ENCODE measurements at regions not wholly inside any gene's neighbourhood (a gene's known extent, or its start where the extent isn't known, plus 50 kb on each side); places are given as distances from the start of the nearest gene placed in this dataset.

DNA sequence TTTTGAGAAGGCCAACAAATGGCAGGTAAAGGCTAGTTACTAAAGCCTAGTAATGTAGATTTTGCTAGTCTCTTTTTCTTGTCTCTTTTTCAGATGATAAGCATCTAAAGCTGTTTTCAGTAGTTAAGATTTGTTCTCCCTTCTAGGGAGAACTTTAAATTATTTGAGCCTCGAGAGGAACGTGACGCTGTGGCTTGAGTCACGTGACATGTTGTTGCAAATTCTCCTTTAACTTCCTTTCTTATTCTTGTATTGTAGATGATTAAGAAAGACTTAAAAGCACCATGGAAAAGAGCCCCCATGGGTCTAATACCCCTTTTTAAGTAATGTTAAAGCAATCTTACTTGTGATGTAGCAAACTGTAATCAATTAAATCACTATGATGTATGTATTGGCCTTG is 2698.7 kb downstream of the PCDH9 start:
- H3K9ac ChIP-seq (replicated peaks; ENCODE audit: extremely low read depth, insufficient read depth, low read length) = no peak overlapping the region
- no peaks in the 10 kb centered on the region for H3K27me3 ChIP-seq (ENCODE audit: control insufficient read depth in 2 of 2, insufficient read depth in 2 of 2, low read length in 2 of 2)
- DNase-seq (ENCODE audit: low read depth, low spot score) = no peak
- H3K4me2 ChIP-seq (ENCODE audit: insufficient read depth, low read length) = no peak overlapping the region
- H3K79me2 ChIP-seq (ENCODE audit: control insufficient read depth, insufficient read depth, low read length) = no peaks in the 10 kb centered on the region
- BruUV-seq (replicated peaks) = no TSS peak
- CTCF ChIA-PET = no interaction called here
- H3K27ac ChIP-seq (ENCODE audit: insufficient read depth, low read depth, low read length) = no peak overlapping the region
- no peaks in the 10 kb centered on the region for H3K4me1 ChIP-seq (ENCODE audit: control insufficient read depth, extremely low read depth, insufficient read depth, low read length)
- dilution Hi-C loops (cut with MboI; ENCODE audit: extremely low pct_ligation_motif_present, low sequenced_read_pairs) (no loop called here), intact Hi-C loops (cut with micrococcal nuclease) (loop anchor here (5.0 kb wide), 1 partner anchor 191 kb away; no protein-coding TSS in a partner anchor)
- no peak overlapping the region for H2AFZ ChIP-seq (ENCODE audit: low read depth, low read length)
- H3K36me3 ChIP-seq (ENCODE audit: control insufficient read depth in 2 of 2, extremely low read depth in 1 of 2, insufficient read depth in 2 of 2, low read length in 2 of 2) = no peaks in the 10 kb centered on the region
- H3K4me3 ChIP-seq (replicated peaks in 1 of 3; ENCODE audit: insufficient read depth in 1 of 3, low read depth in 1 of 3, low read length in 3 of 3) = no peak overlapping the region
- FAIRE-seq = no peak
- H4K20me1 ChIP-seq (replicated peaks; ENCODE audit: control insufficient read depth, extremely low read depth, insufficient read depth, low read length) = no peaks in the 10 kb centered on the region
- POLR2A ChIA-PET = no interaction called here
- H3K9me3 ChIP-seq (replicated peaks; ENCODE audit: control insufficient read depth, insufficient read depth, low read length) = no peaks in the 10 kb centered on the region
- TF ChIP-seq POLR2AphosphoS5 (IDR thresholded peaks at IDR 0.05; ENCODE audit: insufficient read depth, low read depth, low read length) (no peak), POLR2A (IDR thresholded peaks at IDR 0.05; ENCODE audit: low read depth, low read length) (no peak), EZH2 (IDR thresholded peaks at IDR 0.05; ENCODE audit: borderline replicate concordance, low read depth, low read length, severe bottlenecking) (no peak), GATA2 (IDR thresholded peaks at IDR 0.05; ENCODE audit: insufficient read depth, insufficient read length, low read depth, low read length) (no peak), JUN (IDR thresholded peaks at IDR 0.05; ENCODE audit: borderline replicate concordance, insufficient read depth, insufficient read length, low read depth) (no peak), MYC (IDR thresholded peaks at IDR 0.05; ENCODE audit: low read depth, low read length) (no peak), FOS (IDR thresholded peaks at IDR 0.05; ENCODE audit: borderline replicate concordance, insufficient read depth, low read length) (no peak)
- TF ChIP-seq, protein P1, sequence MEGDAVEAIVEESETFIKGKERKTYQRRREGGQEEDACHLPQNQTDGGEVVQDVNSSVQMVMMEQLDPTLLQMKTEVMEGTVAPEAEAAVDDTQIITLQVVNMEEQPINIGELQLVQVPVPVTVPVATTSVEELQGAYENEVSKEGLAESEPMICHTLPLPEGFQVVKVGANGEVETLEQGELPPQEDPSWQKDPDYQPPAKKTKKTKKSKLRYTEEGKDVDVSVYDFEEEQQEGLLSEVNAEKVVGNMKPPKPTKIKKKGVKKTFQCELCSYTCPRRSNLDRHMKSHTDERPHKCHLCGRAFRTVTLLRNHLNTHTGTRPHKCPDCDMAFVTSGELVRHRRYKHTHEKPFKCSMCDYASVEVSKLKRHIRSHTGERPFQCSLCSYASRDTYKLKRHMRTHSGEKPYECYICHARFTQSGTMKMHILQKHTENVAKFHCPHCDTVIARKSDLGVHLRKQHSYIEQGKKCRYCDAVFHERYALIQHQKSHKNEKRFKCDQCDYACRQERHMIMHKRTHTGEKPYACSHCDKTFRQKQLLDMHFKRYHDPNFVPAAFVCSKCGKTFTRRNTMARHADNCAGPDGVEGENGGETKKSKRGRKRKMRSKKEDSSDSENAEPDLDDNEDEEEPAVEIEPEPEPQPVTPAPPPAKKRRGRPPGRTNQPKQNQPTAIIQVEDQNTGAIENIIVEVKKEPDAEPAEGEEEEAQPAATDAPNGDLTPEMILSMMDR (IDR thresholded peaks at IDR 0.05; ENCODE audit: extremely low read depth in 1 of 2, insufficient read depth in 1 of 2, low read depth in 1 of 2, low read length in 2 of 2) = no peak
- H3K9me1 ChIP-seq (replicated peaks; ENCODE audit: control insufficient read depth, extremely low read depth, insufficient read depth, low read length) = no peaks in the 10 kb centered on the region

All from endothelial cell of umbilical vein (primary cell).